NCI-H510A (cell line): ENCODE measurements at regions not wholly inside any gene's neighbourhood (a gene's known extent, or its start where the extent isn't known, plus 50 kb on each side); places are given as distances from the start of the nearest gene placed in this dataset.

Experiments used
- DNase-seq: peaks from one replicate; lab custom pipeline; 2025; lab: John Stamatoyannopoulos, UW

- DNase-seq: no peak
These were observed 53.4 kb downstream of the RPLP1 start for GRCh38 chr15:69505956-69506556.

DNA sequence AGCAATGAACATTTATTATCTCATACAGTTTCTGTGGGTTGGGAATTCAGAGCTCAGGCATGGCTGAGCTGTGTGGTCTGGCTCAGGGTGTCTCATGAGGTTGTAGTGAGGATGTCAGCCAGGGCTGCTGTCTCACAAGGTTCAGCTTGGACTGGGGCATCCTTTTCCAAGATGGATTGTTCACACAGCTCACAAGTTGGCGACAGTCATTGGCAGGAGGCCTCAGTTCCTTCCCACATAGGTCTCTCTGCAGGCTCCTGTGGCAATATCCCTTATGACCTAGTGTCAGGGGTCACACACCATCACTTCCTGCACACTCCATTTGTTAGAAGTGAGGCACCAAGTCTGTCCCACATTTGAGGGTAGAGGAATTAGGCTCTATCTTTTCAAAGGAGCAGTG is 56.0 kb downstream of the RPLP1 start:
- no peak for DNase-seq

DNA sequence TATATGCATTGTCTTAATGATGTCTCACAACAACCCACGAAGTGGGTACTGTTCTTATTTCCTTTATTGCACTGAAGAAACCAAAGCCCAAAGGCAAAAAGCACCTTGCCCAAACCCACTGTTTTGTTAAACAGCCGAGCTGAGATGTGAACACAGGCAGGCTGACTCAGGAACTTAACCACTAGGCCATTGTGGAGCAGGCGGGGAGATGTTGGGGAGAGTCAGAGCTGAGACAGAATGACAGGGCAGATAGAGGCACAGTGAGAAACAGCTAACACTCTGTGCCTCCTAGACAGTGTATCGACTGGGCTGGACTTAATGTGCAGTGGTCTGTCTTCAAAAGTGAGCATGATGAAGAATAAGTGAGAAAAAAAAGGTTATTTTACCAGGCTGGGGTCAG is 56.5 kb downstream of the RPLP1 start:
- no peak for DNase-seq

DNA sequence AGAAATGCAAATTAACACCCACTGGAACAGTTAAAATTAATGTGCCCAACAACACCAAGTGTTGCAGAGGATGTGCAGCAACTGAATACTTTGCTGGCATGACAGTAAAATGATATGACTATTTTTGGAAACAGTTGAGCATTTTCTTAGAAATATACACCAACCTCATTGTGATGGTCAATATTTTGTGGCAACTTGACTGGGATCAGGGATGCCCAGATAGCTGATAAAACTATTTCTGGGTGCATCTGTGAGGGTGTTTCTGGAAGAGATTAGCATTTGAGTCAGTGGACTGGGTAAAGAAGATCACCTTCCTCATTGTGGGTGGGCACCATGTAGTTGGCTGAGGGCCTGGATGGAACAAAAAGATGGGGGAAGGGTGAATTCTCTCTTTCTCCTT is 57.9 kb downstream of the RPLP1 start:
- DNase-seq: no peak

- no peak for DNase-seq
These were observed 58.4 kb downstream of the RPLP1 start for GRCh38 chr15:69511015-69511414.

DNA sequence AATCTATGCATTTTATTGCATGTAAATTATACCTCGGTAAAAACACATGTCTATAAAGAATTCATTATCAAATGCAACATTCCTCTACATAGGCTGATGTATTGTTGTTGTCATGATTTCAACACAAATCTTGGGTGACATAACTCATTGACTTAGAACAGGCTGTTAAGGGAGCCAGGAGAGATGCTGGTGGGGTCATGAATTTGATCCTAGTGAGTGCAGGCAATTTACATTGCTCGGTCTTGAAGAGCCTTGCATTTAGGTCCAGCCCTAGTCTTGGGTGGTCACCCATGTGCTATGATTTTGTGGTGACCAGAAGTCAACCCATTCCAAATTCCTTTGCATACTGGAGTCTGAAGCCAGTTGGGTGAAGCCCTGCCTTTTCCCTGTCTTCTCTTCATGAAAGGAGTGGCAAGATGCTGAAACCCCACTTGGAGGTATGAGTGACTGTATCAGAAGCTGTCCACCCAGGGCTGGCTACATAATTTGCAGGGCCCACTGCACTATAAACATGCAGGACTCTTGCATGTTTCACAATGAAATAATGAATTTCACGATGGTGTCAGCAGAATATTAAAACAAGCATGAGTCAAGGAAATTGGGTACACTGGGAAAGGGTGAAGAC is 59.2 kb downstream of the RPLP1 start:
- DNase-seq: no peak

GRCh38 chr15:69513450-69513960 is 60.9 kb downstream of the RPLP1 start:
- no peak for DNase-seq

DNA sequence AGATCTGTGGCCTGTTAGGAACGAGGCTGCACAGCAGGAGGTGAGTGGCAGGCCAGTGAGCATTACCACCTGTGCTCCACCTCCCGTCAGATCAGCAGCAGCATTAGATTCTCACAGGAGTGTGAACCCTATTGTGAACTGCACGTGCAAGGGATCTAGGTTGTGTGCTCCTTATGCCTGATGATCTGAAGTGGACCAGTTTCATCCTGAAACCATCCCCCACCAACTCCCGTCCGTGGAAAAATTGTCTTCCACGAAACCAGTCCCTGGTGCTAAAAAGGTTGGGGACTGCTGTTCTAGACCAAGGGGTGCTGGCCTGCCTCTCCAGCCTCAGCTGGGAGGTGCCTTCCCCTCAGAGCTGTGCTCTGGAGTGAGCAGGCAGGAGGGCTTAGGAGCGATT is 61.4 kb downstream of the RPLP1 start:
- DNase-seq: no peak

- DNase-seq: no peak
These were observed 62.9 kb downstream of the RPLP1 start for GRCh38 chr15:69515508-69515907.

DNA sequence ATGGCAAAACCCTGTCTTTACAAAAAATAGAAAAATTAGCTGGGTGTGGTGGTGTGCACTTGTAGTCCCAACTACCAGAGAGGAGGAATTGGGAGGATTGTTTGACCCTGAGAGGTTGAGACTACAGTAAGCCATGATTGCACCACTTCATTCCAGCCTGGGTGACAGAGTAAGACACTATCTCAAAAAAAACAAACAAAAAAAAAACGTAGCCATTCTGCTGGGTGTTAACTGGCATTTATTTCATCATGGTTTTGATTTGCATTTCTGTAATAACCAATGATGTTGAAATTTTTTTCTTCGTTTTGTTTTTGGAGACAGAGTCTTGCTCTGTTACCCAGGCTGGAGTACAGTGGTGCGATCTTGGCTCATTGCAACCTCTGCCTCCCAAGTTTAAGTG is 63.3 kb downstream of the RPLP1 start:
- no peak for DNase-seq

DNA sequence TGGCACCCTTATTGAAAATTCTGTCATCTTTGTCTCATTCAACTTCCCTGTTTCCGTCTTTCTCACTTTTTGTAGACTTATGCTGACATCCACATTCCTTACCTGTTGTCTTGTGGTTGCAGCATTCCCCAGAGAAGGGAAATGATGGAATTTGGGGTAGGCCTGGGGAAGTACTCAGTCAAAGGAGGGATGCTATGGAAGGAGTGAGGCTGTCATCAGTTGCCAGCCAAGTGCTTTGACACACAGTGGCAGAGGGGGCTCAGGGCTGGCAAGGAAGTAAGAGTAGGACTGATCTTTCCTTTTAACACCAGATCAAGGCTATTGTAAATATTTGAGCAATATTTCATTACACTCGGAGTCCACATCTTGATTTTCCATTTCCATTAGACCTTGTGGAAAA is 64.4 kb downstream of the RPLP1 start:
- no peak for DNase-seq

GRCh38 chr15:69518806-69519205 is 66.2 kb downstream of the RPLP1 start:
- no peak for DNase-seq

DNA sequence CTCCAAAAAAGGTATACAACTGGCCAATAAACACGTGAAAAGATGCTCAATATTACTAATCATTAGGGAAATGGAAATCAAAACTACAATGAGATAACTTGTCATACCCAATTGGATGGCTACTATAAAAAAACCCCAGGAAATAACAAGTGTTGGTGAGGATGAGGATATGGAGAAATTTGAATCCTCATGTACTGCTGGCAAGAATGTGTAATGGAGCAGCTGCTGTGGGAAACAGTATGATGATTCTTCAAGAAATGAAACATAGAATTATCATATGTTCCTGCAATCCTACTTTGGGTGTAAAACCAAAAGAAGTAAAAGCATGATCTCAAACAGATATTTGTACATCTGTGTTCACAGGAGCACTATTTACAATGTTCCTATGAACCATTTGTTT is 67.4 kb downstream of the RPLP1 start:
- DNase-seq: no peak

GRCh38 chr15:69522361-69522760 is 69.7 kb downstream of the RPLP1 start:
- DNase-seq: no peak

DNA sequence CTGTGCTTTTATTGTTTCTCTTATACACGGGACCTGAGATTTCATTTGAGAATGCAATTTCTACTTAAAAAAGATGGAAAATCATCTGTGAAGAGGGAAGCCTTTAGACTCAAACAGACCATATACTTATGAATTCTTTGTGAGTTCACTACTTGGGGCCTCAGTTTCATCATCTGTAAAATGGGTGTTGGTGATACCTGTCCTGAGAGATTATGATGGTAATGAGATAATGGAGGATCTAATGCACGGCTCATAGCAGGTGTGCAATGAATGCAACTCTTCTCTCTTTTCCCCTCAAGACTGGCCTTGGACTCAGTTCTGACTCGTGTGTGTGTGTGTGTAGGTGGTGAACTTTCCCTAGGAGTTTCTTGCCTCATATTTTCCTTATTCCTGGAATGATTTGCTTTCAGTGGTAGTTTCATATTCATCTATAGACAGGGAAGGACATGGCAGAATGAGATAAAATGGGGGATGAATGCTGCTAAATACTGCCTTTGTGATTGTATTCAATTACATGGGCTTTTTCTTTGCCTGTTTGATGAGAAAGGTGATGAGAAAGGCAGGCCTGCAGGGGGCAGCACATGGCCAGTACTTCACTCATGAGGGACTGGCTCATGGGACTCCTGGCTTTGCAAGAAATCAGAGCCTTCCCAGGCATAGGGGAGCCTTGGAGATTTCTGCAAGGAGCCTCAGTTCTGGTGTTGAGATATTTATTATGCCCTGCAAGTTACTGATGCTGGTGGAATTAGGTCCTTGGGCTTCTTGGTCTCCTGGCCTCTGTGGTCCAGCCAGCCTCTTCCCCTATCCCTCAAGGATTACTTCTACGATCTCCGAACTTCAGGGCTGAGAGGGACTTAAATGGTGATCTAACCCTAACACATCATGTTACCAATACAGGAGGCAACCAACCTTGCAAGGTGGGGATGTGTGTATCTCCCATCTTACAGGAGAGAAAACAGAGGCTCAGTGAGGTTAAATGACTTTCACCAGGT is 70.7 kb downstream of the RPLP1 start:
- no peak for DNase-seq

- no peak for DNase-seq
These were observed 71.7 kb downstream of the RPLP1 start for GRCh38 chr15:69524296-69524695.

- no peak for DNase-seq
These were observed 72.2 kb downstream of the RPLP1 start for GRCh38 chr15:69524814-69525213.

DNA sequence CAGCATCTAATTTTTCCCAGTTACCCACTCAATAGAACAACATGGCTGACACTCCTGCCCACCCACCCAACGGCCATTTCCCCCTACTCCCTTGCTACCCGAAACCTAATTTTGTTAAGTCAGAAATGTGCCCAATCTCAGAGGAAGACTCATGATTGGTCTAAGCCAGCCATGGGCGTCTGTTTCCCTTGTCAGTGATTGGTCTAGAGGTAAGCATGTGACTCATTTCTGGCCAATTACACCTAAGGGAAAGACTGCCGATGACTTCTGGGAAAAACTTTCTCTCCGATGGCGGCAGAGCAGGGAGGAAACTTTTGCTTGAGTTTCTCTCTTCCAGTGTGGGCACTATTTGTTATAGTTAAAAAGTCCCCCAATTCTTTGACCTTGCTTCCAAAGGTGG is 72.9 kb downstream of the RPLP1 start:
- no peak for DNase-seq

- DNase-seq: no peak
These were observed 73.8 kb downstream of the RPLP1 start for GRCh38 chr15:69526081-69527061.

GRCh38 chr15:69529141-69529540 is 76.5 kb downstream of the RPLP1 start:
- no peak for DNase-seq

GRCh38 chr15:69529961-69530633 is 77.5 kb downstream of the RPLP1 start:
- no peak for DNase-seq
